ENCODE measurements at regions not wholly inside any gene's neighbourhood (a gene's known extent, or its start where the extent isn't known, plus 50 kb on each side); places are given as distances from the start of the nearest gene placed in this dataset.

DNA sequence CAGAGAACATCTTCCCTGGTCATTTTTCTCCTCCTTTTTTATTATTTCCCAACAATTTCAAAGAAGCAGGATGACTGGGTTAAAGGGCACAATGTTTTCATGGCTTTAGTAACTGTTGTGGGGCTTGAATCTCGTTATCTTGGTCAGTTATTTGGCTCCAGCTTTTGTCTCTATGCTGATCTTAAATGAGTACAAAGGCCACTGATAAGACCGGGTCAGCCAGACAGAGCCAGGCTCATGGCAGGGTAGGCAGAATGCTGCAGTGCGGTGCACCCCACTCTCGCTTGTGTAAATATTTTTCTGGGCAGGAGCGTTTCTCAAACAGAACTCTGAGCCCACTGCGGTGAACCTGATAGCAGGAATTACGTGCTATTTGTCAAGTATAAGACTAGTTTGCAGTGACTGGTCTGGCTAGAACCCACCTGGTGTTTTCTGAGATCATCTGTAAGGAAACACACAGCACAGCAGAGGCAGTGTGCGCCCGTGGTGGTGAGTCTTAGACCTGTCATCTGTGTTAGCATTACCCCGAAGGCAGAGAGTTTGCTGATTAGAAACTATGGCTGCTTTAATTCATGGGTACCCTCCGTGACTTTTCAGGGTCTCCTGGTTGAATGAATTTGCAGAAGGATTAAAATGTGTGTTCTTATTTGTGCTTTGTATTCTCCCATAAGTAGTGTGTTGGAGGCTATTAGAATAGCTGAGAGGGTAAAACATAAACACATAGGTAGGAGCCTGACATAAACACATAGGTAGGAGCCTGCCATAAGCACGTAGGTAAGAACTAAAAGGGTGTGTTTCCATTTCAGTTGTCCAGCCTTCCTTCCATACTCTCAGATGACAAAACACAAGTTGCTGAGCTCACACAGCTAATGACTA is 158.6 kb upstream of the DMRT1 start (continued):
- TF ChIP-seq PHB2 (IDR thresholded peaks at IDR 0.05; ENCODE audit: partially characterized antibody) (no peak), GLMP (CRISPR knock-in tag; IDR thresholded peaks at IDR 0.05; ENCODE audit: borderline replicate concordance) (no peak), MAZ (IDR thresholded peaks at IDR 0.05; ENCODE audit: borderline replicate concordance, low read depth, low read length) (no peak), MAZ (CRISPR knock-in tag; IDR thresholded peaks at IDR 0.05; ENCODE audit: low read depth) (peak; percentile 78; the same call in 1 of the 2 replicates), BRF2 (CRISPR knock-in tag; IDR thresholded peaks at IDR 0.05) (0 out of 2 replicates have a peak, but pooled peaks have one; percentile 84), ZNF234 (CRISPR knock-in tag; conservative IDR thresholded peaks at IDR 0.05) (no peak), NCOA2 (CRISPR knock-in tag; IDR thresholded peaks at IDR 0.05) (peak; percentile 99), GPN1 (CRISPR knock-in tag; IDR thresholded peaks at IDR 0.05; ENCODE audit: borderline replicate concordance) (no peak), SAP130 (CRISPR knock-in tag; IDR thresholded peaks at IDR 0.05; ENCODE audit: low read depth) (peak; percentile 96), DDIT3 (CRISPR knock-in tag; IDR thresholded peaks at IDR 0.05) (no peak), ZNF30 (CRISPR knock-in tag; IDR thresholded peaks at IDR 0.05) (no peak), HOXA5 (CRISPR knock-in tag; IDR thresholded peaks at IDR 0.05) (no peak), WIZ (CRISPR knock-in tag; IDR thresholded peaks at IDR 0.05) (no peak), CAMTA2 (CRISPR knock-in tag; IDR thresholded peaks at IDR 0.05; ENCODE audit: borderline replicate concordance) (no peak), NFKB2 (CRISPR knock-in tag; IDR thresholded peaks at IDR 0.05; ENCODE audit: borderline replicate concordance) (no peak), ZNF20 (CRISPR knock-in tag; IDR thresholded peaks at IDR 0.05) (no peak), RBM39 (IDR thresholded peaks at IDR 0.05; ENCODE audit: low read depth, low read length, poor library complexity, severe bottlenecking) (no peak), DNMT1 (CRISPR knock-in tag; IDR thresholded peaks at IDR 0.05) (no peak), ZNF558 (CRISPR knock-in tag; IDR thresholded peaks at IDR 0.05; ENCODE audit: borderline replicate concordance) (no peak)
- TF ChIP-seq, protein P1, sequence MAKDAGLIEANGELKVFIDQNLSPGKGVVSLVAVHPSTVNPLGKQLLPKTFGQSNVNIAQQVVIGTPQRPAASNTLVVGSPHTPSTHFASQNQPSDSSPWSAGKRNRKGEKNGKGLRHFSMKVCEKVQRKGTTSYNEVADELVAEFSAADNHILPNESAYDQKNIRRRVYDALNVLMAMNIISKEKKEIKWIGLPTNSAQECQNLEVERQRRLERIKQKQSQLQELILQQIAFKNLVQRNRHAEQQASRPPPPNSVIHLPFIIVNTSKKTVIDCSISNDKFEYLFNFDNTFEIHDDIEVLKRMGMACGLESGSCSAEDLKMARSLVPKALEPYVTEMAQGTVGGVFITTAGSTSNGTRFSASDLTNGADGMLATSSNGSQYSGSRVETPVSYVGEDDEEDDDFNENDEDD (CRISPR knock-in tag; IDR thresholded peaks at IDR 0.05; ENCODE audit: borderline replicate concordance): 0 out of 2 replicates have a peak, but pooled peaks have one; percentile 23
- TF ChIP-seq, protein P2, sequence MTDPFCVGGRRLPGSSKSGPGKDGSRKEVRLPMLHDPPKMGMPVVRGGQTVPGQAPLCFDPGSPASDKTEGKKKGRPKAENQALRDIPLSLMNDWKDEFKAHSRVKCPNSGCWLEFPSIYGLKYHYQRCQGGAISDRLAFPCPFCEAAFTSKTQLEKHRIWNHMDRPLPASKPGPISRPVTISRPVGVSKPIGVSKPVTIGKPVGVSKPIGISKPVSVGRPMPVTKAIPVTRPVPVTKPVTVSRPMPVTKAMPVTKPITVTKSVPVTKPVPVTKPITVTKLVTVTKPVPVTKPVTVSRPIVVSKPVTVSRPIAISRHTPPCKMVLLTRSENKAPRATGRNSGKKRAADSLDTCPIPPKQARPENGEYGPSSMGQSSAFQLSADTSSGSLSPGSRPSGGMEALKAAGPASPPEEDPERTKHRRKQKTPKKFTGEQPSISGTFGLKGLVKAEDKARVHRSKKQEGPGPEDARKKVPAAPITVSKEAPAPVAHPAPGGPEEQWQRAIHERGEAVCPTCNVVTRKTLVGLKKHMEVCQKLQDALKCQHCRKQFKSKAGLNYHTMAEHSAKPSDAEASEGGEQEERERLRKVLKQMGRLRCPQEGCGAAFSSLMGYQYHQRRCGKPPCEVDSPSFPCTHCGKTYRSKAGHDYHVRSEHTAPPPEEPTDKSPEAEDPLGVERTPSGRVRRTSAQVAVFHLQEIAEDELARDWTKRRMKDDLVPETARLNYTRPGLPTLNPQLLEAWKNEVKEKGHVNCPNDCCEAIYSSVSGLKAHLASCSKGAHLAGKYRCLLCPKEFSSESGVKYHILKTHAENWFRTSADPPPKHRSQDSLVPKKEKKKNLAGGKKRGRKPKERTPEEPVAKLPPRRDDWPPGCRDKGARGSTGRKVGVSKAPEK (CRISPR knock-in tag; IDR thresholded peaks at IDR 0.05; ENCODE audit: borderline replicate concordance): 0 out of 2 replicates have a peak, but pooled peaks have one; percentile 18
- TF ChIP-seq, protein P3, sequence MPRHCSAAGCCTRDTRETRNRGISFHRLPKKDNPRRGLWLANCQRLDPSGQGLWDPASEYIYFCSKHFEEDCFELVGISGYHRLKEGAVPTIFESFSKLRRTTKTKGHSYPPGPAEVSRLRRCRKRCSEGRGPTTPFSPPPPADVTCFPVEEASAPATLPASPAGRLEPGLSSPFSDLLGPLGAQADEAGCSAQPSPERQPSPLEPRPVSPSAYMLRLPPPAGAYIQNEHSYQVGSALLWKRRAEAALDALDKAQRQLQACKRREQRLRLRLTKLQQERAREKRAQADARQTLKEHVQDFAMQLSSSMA (CRISPR knock-in tag; IDR thresholded peaks at IDR 0.05): no peak

Measured in HepG2 (cell line).